ENCODE measurements at regions not wholly inside any gene's neighbourhood (a gene's known extent, or its start where the extent isn't known, plus 50 kb on each side); places are given as distances from the start of the nearest gene placed in this dataset.

DNA sequence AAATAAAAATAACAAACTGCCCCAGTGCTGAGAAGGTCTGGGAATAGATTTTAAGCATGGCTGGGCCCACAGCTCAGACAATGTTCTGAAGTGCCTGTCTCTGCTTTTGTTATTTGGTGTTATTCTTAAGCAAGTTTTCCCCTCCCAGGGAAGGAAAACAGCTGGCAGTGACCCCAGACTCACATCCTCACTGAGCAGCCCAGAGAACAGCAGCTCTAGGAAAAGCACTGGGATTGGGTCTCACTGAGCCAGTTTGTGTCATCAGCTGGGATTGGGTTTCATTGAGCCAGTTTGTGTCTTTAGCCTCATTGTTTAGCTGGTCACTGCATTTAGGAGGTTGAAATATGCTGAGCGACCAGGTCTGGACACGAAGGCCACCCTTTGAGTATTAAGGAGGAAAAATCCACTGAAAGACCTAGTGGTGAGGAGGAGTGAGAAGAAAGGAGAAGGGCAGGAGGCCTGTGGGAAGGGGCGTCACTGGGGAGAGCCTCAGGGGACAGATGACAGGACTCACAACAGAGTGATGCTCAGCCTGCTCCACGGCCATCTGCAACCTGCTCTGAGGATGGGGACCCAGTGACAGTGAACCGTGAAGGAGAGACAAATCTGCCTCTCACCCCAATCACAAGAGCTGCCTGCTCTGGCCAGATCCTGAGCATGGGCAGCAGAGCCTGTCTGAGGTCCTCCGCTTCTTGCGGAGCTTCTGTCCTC, 103.8 kb downstream of the TOMM20 start:
- Histone ChIP-seq H3K36me3 (ENCODE audit: insufficient read depth, low read depth, low read length) (no peaks in the 10 kb centered on the region), H3K4me1 (ENCODE audit: insufficient read depth, low read length) (peaks cover 14% of the 10 kb centered on the region; the same call in 1 of the 2 replicates), H3K9ac (ENCODE audit: low read depth, low read length) (no peak overlapping the region), H3K9me3 (ENCODE audit: insufficient read depth, low read depth, low read length) (no peaks in the 10 kb centered on the region), H3K27ac (ENCODE audit: low read length) (no peak overlapping the region), H3K4me3 (ENCODE audit: low read length) (no peak overlapping the region), H3K27me3 (ENCODE audit: insufficient read depth, low read length) (no peaks in the 10 kb centered on the region)

DNA sequence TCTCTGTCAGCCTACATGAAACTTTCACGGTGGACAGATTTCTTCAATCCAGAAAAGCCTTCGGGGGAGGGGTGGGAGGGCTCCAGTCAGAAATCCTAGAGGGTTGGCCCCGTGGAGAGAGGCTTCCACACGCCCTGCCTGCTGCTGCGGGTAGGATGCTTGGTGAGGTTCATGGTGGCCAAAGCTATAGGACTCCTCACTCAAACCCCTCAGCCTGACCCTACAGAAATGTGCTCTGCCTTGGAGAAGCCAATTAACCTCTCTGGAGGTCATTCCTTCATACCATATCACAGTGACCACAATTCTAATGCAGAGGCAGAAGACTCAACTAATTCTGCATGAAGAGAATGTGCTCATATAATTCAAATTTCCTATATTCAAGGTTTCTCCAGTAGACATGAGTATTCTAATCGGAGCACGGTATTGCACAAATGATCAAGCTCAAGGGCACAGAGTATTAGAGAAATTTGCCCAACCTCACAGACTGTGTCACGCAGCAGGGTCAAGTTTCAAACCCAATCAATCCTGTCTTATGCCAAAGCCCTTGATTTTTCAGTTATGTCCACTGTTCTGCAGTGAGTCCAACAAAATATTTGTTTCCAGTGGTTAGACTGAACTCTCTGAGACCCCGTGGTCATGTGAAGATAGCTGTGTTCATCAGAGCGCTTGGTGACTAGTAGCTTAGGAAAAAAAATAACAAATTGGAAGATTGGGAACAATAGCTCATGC, 104.8 kb downstream of the TOMM20 start:
- no peaks in the 10 kb centered on the region for H3K36me3 ChIP-seq (ENCODE audit: insufficient read depth, low read depth, low read length)
- H3K9me3 ChIP-seq (ENCODE audit: insufficient read depth, low read depth, low read length) = no peaks in the 10 kb centered on the region
- H3K27me3 ChIP-seq (ENCODE audit: insufficient read depth, low read length) = no peaks in the 10 kb centered on the region
- no peak overlapping the region for H3K4me3 ChIP-seq (ENCODE audit: low read length)
- no peak overlapping the region for H3K27ac ChIP-seq (ENCODE audit: low read length)
- peaks cover 14% of the 10 kb centered on the region; the same call in 1 of the 2 replicates for H3K4me1 ChIP-seq (ENCODE audit: insufficient read depth, low read length)
- no peak overlapping the region for H3K9ac ChIP-seq (ENCODE audit: low read depth, low read length)

DNA sequence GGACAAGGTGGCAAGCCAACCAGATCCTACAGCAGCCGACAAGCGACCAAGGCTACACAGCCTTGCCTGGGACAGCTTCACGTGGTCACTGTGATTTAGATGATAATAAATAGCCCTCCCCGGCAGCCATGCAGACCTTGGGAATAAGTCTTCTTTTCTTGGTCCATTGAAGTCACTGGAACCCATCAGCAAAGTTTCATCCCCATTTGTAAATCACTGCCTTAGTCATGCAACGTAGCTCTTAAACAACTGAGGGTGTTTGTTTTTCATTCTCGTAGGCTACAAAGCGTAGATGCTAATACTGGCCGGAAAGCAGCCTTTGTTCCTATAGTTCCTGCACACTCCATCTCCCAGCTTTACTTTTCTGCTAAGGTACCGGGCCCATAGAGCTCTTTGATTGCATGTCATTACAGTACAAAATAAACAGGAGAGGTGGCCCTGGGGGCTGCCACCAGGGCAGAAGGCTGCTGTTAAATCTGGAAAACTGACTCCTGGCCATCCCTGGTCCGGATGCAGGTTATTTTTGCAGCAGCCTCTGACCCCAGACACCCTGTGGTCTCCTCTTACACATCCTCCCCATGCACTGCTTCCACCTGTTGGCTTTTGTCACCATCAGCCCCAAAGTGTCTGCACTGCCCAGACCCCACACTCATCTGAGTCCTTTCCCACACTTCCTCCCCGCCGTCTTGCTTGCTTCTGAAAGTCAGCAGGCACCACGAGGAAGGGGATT, 105.5 kb downstream of the TOMM20 start:
- Histone ChIP-seq H3K36me3 (ENCODE audit: insufficient read depth, low read depth, low read length) (no peaks in the 10 kb centered on the region), H3K9ac (ENCODE audit: low read depth, low read length) (no peak overlapping the region), H3K27ac (ENCODE audit: low read length) (no peak overlapping the region), H3K4me3 (ENCODE audit: low read length) (no peak overlapping the region), H3K27me3 (ENCODE audit: insufficient read depth, low read length) (no peaks in the 10 kb centered on the region), H3K9me3 (ENCODE audit: insufficient read depth, low read depth, low read length) (no peaks in the 10 kb centered on the region), H3K4me1 (ENCODE audit: insufficient read depth, low read length) (peaks cover 14% of the 10 kb centered on the region; the same call in 1 of the 2 replicates)

DNA sequence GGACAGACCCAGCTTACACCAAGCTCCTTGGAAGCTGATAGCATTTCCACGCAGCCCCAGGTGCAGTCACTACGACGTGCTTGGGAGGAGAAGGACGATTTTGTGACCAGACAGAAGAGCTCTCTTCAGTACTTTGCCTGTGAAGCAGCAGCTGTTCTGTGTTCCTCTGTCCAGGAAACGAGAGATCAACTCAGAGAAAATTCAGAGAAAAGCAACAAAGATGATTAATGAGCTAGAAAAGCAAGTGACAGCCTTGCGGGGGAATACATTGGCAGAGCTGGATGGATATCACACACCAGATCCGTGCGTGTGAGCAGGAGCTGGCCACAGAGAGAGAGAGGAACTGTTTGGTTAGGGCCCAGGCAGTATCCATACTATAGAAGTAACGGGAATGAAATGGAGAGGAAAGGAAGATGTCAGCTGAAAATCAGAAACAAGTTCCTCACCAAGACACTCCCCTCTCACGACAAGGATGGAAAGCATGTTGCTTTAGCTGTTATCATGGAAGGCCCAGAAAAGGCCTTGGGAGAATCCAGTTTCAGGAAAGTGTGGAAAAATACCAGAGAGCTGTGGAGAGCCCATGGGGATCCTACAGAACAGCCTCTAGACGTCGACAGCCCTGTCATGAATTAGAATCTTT, 106.2 kb downstream of the TOMM20 start:
- H3K27ac ChIP-seq (ENCODE audit: low read length) = no peak overlapping the region
- no peak overlapping the region for H3K4me3 ChIP-seq (ENCODE audit: low read length)
- no peaks in the 10 kb centered on the region for H3K36me3 ChIP-seq (ENCODE audit: insufficient read depth, low read depth, low read length)
- no peaks in the 10 kb centered on the region for H3K27me3 ChIP-seq (ENCODE audit: insufficient read depth, low read length)
- H3K9me3 ChIP-seq (ENCODE audit: insufficient read depth, low read depth, low read length) = no peaks in the 10 kb centered on the region
- H3K4me1 ChIP-seq (ENCODE audit: insufficient read depth, low read length) = peaks cover 14% of the 10 kb centered on the region; the same call in 1 of the 2 replicates
- H3K9ac ChIP-seq (ENCODE audit: low read depth, low read length) = no peak overlapping the region

DNA sequence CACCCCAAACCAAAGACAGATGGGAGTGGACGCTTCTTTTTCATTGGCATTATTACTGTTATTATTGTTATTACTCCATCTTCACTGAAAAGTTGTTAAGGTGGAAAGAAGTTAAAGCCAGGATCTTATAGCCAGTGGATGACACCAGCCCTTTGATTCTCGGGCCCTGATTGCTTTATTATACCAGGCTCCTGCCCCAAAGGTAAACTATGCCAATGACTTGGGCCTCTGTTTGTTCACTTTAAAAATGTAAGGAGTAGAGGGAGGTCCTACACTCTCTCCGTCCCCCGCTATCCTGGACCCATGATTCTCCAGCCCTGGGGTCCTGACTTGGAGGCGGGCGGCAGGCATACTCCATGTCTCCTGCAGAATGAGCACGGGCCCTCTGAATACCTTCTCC, 106.8 kb downstream of the TOMM20 start:
- Histone ChIP-seq H3K9ac (ENCODE audit: low read depth, low read length) (no peak overlapping the region), H3K4me3 (ENCODE audit: low read length) (no peak overlapping the region), H3K9me3 (ENCODE audit: insufficient read depth, low read depth, low read length) (no peaks in the 10 kb centered on the region), H3K36me3 (ENCODE audit: insufficient read depth, low read depth, low read length) (no peaks in the 10 kb centered on the region), H3K4me1 (ENCODE audit: insufficient read depth, low read length) (peaks cover 14% of the 10 kb centered on the region; the same call in 1 of the 2 replicates), H3K27me3 (ENCODE audit: insufficient read depth, low read length) (no peaks in the 10 kb centered on the region), H3K27ac (ENCODE audit: low read length) (no peak overlapping the region)

DNA sequence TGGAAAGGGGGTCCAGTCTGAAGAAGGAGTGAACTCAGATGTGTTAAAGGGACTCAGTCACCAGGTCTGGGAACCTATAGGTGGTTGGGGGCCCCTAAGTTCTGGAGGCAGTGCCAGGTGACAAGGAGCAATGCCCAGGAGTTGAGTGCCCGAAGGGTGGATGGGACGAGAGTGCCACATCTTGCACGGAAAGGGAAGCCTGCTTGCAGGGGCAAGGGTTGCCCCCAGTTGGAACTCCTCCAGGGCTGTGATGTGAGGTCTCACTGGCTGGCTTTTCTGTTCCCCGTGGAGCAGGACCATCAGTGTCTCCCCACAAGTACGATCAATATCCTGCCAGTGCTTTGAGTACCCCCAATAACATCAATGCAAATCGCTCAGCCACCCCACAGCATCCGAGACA, 107.3 kb downstream of the TOMM20 start:
- no peaks in the 10 kb centered on the region for H3K27me3 ChIP-seq (ENCODE audit: insufficient read depth, low read length)
- no peaks in the 10 kb centered on the region for H3K9me3 ChIP-seq (ENCODE audit: insufficient read depth, low read depth, low read length)
- peaks cover 14% of the 10 kb centered on the region; the same call in 1 of the 2 replicates for H3K4me1 ChIP-seq (ENCODE audit: insufficient read depth, low read length)
- no peak overlapping the region for H3K27ac ChIP-seq (ENCODE audit: low read length)
- H3K9ac ChIP-seq (ENCODE audit: low read depth, low read length) = no peak overlapping the region
- H3K36me3 ChIP-seq (ENCODE audit: insufficient read depth, low read depth, low read length) = no peaks in the 10 kb centered on the region
- H3K4me3 ChIP-seq (ENCODE audit: low read length) = no peak overlapping the region

DNA sequence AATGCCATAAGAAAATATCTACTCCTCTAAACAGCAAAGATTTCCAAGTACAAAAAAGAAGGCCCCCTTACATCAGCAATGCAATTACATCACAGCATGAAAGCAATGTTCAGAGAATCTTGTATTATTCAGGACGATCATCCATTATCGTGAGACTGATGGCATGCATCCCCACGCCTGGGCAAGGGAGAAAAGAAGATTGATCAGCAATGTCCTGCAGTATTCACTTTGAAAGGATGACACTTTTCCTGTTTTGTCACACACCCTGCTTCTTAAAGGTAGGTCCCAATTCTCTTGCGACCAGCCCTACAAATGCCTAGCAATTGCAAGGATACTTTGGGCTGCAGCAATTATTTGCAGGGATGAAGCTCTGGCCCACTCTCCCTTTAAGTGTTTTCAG, 108.7 kb downstream of the TOMM20 start:
- Histone ChIP-seq H3K4me1 (ENCODE audit: insufficient read depth, low read length) (peaks cover 14% of the 10 kb centered on the region; the same call in 1 of the 2 replicates), H3K27me3 (ENCODE audit: insufficient read depth, low read length) (no peaks in the 10 kb centered on the region), H3K9ac (ENCODE audit: low read depth, low read length) (no peak overlapping the region), H3K27ac (ENCODE audit: low read length) (no peak overlapping the region), H3K9me3 (ENCODE audit: insufficient read depth, low read depth, low read length) (no peaks in the 10 kb centered on the region), H3K36me3 (ENCODE audit: insufficient read depth, low read depth, low read length) (no peaks in the 10 kb centered on the region), H3K4me3 (ENCODE audit: low read length) (no peak overlapping the region)

DNA sequence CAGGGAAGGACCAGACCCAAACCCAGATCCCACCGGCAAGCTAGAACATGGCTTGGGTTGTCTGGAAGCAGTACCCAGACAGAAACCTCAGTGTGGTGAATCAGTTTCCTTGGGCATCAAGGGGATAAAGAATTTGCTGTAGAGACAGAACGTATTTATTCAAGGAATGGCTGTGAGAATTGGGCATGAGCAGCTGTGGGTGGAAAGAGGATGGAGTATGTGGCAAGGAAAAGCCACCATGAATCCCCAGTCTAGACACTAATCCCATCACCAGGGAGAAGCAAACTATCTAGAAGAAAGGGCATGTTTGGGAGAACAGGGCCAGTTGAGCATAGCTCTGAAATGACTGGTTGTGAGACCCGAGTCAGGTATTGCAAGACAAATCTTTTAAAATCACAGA, 109.2 kb downstream of the TOMM20 start:
- H3K27ac ChIP-seq (ENCODE audit: low read length) = no peak overlapping the region
- H3K9me3 ChIP-seq (ENCODE audit: insufficient read depth, low read depth, low read length) = no peaks in the 10 kb centered on the region
- no peaks in the 10 kb centered on the region for H3K27me3 ChIP-seq (ENCODE audit: insufficient read depth, low read length)
- no peak overlapping the region for H3K9ac ChIP-seq (ENCODE audit: low read depth, low read length)
- no peak overlapping the region for H3K4me3 ChIP-seq (ENCODE audit: low read length)
- no peaks in the 10 kb centered on the region for H3K36me3 ChIP-seq (ENCODE audit: insufficient read depth, low read depth, low read length)
- H3K4me1 ChIP-seq (ENCODE audit: insufficient read depth, low read length) = peaks cover 14% of the 10 kb centered on the region; the same call in 1 of the 2 replicates

DNA sequence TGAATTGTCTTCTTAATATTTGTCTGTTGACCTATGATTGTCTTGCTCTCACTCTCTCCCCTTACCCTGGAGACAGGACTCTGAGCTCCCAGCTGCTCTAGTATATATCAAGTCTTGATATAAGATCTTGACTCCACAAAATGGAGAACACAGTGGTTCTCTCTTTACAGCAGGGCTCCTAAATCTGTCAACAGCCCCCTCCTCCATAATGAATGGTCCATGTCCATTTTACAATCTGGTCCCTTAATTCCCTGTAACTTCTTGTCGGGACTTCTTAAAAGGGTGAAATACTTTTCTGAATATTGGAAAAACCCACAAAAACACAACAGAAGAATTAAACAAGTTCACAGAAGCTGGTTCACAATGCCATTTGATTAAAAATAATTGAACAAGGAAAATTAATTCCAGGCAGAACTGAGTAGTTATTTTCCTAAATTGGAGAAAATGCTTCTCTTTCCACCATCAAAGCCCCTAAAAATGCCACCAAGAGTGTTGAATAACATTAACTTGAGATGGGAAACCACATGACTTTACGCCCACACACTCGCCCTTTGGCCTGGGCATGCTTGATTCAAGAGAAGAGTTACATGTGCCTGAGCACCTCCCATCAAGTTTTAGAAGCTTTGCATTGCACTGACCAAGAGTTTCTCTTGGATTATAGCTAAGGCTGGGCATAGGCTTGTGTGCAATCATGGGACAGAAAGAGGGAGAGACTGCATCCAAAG, 109.8 kb downstream of the TOMM20 start:
- Histone ChIP-seq H3K4me1 (ENCODE audit: insufficient read depth, low read length) (peaks cover 14% of the 10 kb centered on the region; the same call in 1 of the 2 replicates), H3K36me3 (ENCODE audit: insufficient read depth, low read depth, low read length) (no peaks in the 10 kb centered on the region), H3K4me3 (ENCODE audit: low read length) (no peak overlapping the region), H3K9ac (ENCODE audit: low read depth, low read length) (no peak overlapping the region), H3K9me3 (ENCODE audit: insufficient read depth, low read depth, low read length) (no peaks in the 10 kb centered on the region), H3K27ac (ENCODE audit: low read length) (no peak overlapping the region), H3K27me3 (ENCODE audit: insufficient read depth, low read length) (no peaks in the 10 kb centered on the region)

DNA sequence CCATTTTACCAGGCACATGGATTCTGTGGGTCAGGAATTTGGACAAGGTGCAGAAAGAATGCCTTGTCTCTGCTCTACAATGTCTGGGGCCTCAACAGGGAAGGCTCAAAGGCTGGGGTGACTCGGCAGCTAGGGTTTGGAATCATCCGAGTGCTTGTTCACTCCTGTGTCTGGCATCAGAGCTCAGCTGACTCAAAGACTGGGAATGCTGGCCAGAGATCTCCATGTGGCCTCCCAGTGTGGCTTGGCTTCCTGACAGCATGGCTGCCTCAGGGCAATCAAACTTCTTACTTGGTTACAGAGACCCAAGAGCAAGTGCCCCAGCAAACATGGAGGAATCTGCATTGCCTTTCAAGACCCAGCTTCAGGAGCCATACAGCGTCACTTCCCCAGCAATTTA, 110.5 kb downstream of the TOMM20 start:
- Histone ChIP-seq H3K9me3 (ENCODE audit: insufficient read depth, low read depth, low read length) (no peaks in the 10 kb centered on the region), H3K9ac (ENCODE audit: low read depth, low read length) (no peak overlapping the region), H3K27ac (ENCODE audit: low read length) (no peak overlapping the region), H3K27me3 (ENCODE audit: insufficient read depth, low read length) (no peaks in the 10 kb centered on the region), H3K4me1 (ENCODE audit: insufficient read depth, low read length) (peaks cover 10% of the 10 kb centered on the region; the same call in 1 of the 2 replicates), H3K36me3 (ENCODE audit: insufficient read depth, low read depth, low read length) (no peaks in the 10 kb centered on the region), H3K4me3 (ENCODE audit: low read length) (no peak overlapping the region)

DNA sequence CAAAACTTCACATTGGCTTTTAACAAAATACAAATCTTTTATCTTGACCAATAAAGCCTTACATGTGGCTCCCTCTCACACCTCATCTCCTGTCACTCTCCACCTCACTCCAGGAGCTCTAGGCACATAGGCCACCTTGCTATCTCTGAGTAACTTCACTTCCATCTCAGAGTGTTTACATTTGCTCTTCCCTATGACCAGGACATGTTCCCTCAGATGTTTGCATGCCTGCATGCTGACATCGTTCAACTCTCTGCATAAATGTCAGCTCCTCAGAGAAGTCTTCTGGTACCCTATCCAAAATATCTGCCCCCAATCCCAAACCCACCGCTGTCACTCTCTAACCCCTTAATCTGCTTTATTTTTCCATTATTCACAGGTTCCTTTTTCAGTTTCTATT, 110.9 kb downstream of the TOMM20 start:
- H3K4me3 ChIP-seq (ENCODE audit: low read length) = no peak overlapping the region
- no peak overlapping the region for H3K9ac ChIP-seq (ENCODE audit: low read depth, low read length)
- H3K27me3 ChIP-seq (ENCODE audit: insufficient read depth, low read length) = no peaks in the 10 kb centered on the region
- H3K27ac ChIP-seq (ENCODE audit: low read length) = no peak overlapping the region
- no peaks in the 10 kb centered on the region for H3K36me3 ChIP-seq (ENCODE audit: insufficient read depth, low read depth, low read length)
- H3K4me1 ChIP-seq (ENCODE audit: insufficient read depth, low read length) = peaks cover 6% of the 10 kb centered on the region; the same call in 1 of the 2 replicates
- no peaks in the 10 kb centered on the region for H3K9me3 ChIP-seq (ENCODE audit: insufficient read depth, low read depth, low read length)

Data from iPS-20b (cell line).